Keratinocyte (primary cell): ENCODE measurements at regions not wholly inside any gene's neighbourhood (a gene's known extent, or its start where the extent isn't known, plus 50 kb on each side); places are given as distances from the start of the nearest gene placed in this dataset.

Source experiments
- DNase-seq: peaks from one replicate; pipeline ENCODE4 v3.0.0-alpha.2; 2011; ENCODE audit warnings: low read depth, missing footprints, low spot score
- FAIRE-seq: peaks from 2 replicates; lab custom pipeline; 2011; peaks lifted over from hg19 to GRCh38; lab: Jason Lieb, UNC
- H2AFZ ChIP-seq: 2 replicates; pipeline ENCODE4 v1.6.0; 2012; ENCODE audit warnings: low read length, control low read depth, inconsistent platforms; ENCODE audit not compliant: control insufficient read depth
- H3K27ac ChIP-seq: 2 replicates; pipeline ENCODE4 v1.5.1; 2011; ENCODE audit warnings: low read length; ENCODE audit not compliant: control insufficient read depth, insufficient read depth
- H3K27me3 ChIP-seq: 3 replicates; pipeline ENCODE4 v1.6.0; 2011; ENCODE audit warnings: low read length; ENCODE audit not compliant: control insufficient read depth, insufficient read depth; ENCODE audit errors: extremely low read depth
- H3K36me3 ChIP-seq, 2 experiments: 2 replicates in 1 of 2; 3 replicates in 1 of 2; pipeline ENCODE4 v1.5.1; 2011; ENCODE audit warnings: low read length in 2 of 2, mild to moderate bottlenecking in 1 of 2; ENCODE audit not compliant: control insufficient read depth in 2 of 2, insufficient read depth in 2 of 2; ENCODE audit errors: extremely low read depth in 1 of 2
- H3K4me1 ChIP-seq: 3 replicates; pipeline ENCODE4 v1.5.1; 2011; ENCODE audit warnings: low read length; ENCODE audit not compliant: control insufficient read depth, insufficient read depth; ENCODE audit errors: extremely low read depth
- H3K4me2 ChIP-seq: 3 replicates; pipeline ENCODE4 v1.6.0; 2011; ENCODE audit warnings: low read depth, low read length; ENCODE audit not compliant: control insufficient read depth, insufficient read depth; ENCODE audit errors: extremely low read depth
- H3K4me3 ChIP-seq, 3 experiments: fragments of 200-600 bp in 1 of 3; sonication (generic) in 1 of 3; 2 replicates in 2 of 3; 3 replicates in 1 of 3; pipeline ENCODE4 v1.5.1; 2011 to 2016; ENCODE audit warnings: low read length in 3 of 3, mild to moderate bottlenecking in 3 of 3, control low read depth in 2 of 3, inconsistent platforms in 1 of 3, low read depth in 1 of 3, mixed read lengths in 1 of 3, mixed run types in 1 of 3, moderate library complexity in 1 of 3; ENCODE audit not compliant: control insufficient read depth in 2 of 3, insufficient read depth in 2 of 3; ENCODE audit errors: extremely low read depth in 1 of 3
- H3K79me2 ChIP-seq: 2 replicates; pipeline ENCODE4 v1.6.0; 2012; ENCODE audit warnings: low read length; ENCODE audit not compliant: control insufficient read depth, insufficient read depth
- H3K9ac ChIP-seq: 3 replicates; pipeline ENCODE4 v1.6.0; 2011; ENCODE audit warnings: low read length; ENCODE audit not compliant: control insufficient read depth, insufficient read depth; ENCODE audit errors: extremely low read depth
- H3K9me1 ChIP-seq: 3 replicates; pipeline ENCODE4 v1.6.0; 2011; ENCODE audit warnings: low read length; ENCODE audit not compliant: control insufficient read depth, insufficient read depth; ENCODE audit errors: extremely low read depth
- H3K9me3 ChIP-seq: 2 replicates; pipeline ENCODE4 v1.5.1; 2012; ENCODE audit warnings: low read depth, low read length; ENCODE audit not compliant: control insufficient read depth
- H4K20me1 ChIP-seq: 3 replicates; pipeline ENCODE4 v1.6.0; 2011; ENCODE audit warnings: low read length; ENCODE audit not compliant: control insufficient read depth, insufficient read depth; ENCODE audit errors: extremely low read depth
- EZH2 ChIP-seq: IDR thresholded peaks from one replicate; pipeline ENCODE4 v1.6.1; 2012; ENCODE audit warnings: inconsistent platforms, mild to moderate bottlenecking, low read length, moderate library complexity
- dilution Hi-C: fragments of 300-500 bp; cut with MboI; formaldehyde crosslinking; loops from one replicate; pipeline ENCODE4 v1.7.0; 2020; ENCODE audit warnings: low sequenced_read_pairs; ENCODE audit not compliant: extremely low pct_ligation_motif_present
- TF ChIP-seq, protein P1 (sequence below), 3 experiments: IDR thresholded peaks in 1 of 3; conservative IDR thresholded peaks in 1 of 3; optimal IDR thresholded peaks in 1 of 3; 2 replicates in 2 of 3; 3 replicates in 1 of 3; pipeline versions ENCODE3 to v1.5.1; 2011; ENCODE audit warnings: low read length in 3 of 3, mild to moderate bottlenecking in 3 of 3, moderate library complexity in 2 of 3, control low read depth in 1 of 3, inconsistent platforms in 1 of 3; ENCODE audit not compliant: insufficient read depth in 2 of 3; ENCODE audit errors: extremely low read depth in 1 of 3

DNA sequence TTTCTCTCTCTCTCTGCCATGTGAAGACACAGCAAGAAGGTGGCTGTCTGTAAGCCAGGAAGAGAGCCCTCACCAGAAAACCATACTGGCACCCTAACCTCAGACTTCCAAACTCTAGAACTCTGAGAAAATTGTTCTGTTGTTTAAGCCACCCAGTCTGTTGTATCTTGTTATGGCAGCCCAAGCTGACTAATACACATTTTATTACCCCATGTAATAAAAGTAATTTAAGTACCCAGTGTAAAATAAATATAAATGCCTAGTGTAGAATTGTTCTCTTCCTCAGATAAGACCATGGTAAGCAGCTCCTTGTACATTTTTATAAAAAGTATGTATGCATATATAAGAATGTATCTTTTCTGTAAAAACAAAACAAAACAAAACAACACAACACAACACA lies 119.7 kb downstream of the DTL start:
- H3K9ac ChIP-seq, result no peak overlapping the region
- no peak overlapping the region for H3K4me2 ChIP-seq
- TF ChIP-seq, protein P1, sequence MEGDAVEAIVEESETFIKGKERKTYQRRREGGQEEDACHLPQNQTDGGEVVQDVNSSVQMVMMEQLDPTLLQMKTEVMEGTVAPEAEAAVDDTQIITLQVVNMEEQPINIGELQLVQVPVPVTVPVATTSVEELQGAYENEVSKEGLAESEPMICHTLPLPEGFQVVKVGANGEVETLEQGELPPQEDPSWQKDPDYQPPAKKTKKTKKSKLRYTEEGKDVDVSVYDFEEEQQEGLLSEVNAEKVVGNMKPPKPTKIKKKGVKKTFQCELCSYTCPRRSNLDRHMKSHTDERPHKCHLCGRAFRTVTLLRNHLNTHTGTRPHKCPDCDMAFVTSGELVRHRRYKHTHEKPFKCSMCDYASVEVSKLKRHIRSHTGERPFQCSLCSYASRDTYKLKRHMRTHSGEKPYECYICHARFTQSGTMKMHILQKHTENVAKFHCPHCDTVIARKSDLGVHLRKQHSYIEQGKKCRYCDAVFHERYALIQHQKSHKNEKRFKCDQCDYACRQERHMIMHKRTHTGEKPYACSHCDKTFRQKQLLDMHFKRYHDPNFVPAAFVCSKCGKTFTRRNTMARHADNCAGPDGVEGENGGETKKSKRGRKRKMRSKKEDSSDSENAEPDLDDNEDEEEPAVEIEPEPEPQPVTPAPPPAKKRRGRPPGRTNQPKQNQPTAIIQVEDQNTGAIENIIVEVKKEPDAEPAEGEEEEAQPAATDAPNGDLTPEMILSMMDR (optimal IDR thresholded peaks at IDR 0.05 in 1 of 3, IDR thresholded peaks at IDR 0.05 in 1 of 3, conservative IDR thresholded peaks at IDR 0.05 in 1 of 3; ENCODE audit: extremely low read depth in 1 of 3, insufficient read depth in 2 of 3, low read length in 3 of 3), result no peak
- no peak for TF ChIP-seq EZH2
- no peaks in the 10 kb centered on the region for H3K79me2 ChIP-seq
- H3K4me1 ChIP-seq, result peaks cover 5% of the 10 kb centered on the region
- FAIRE-seq, result no peak
- H3K27ac ChIP-seq, result no peak overlapping the region
- H3K27me3 ChIP-seq, result no peaks in the 10 kb centered on the region
- no peaks in the 10 kb centered on the region for H4K20me1 ChIP-seq
- H3K4me3 ChIP-seq, result no peak overlapping the region
- no peaks in the 10 kb centered on the region for H3K36me3 ChIP-seq
- DNase-seq, result no peak
- no peaks in the 10 kb centered on the region for H3K9me3 ChIP-seq
- H3K9me1 ChIP-seq, result no peaks in the 10 kb centered on the region
- no peak overlapping the region for H2AFZ ChIP-seq
- dilution Hi-C loops, result no loop called here

DNA sequence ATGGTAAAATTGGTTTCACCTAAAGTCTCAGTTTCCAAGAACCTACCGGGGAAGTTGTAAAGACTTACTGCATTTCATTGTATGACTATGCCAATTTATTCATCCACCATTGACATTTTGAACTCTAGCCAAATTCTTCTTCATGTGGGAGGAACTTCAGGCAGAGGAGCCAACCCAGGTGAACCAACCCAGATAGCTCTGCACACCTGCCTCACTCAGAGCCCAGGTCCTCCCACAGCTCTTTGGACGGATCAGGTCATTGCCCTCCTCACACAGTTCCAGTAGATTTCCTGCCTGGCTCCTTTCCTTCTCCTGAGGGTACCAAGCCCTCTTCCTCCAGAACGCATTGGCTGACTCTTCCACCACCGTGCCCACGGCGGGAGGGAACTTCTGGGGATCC lies 121.7 kb downstream of the DTL start:
- peaks cover 16% of the 10 kb centered on the region for H3K4me1 ChIP-seq
- H3K9me3 ChIP-seq, result no peaks in the 10 kb centered on the region
- no peaks in the 10 kb centered on the region for H3K27me3 ChIP-seq
- H3K4me2 ChIP-seq, result peak overlapping the region; percentile 1
- no peaks in the 10 kb centered on the region for H3K79me2 ChIP-seq
- H3K9ac ChIP-seq, result no peak overlapping the region
- H3K9me1 ChIP-seq, result no peaks in the 10 kb centered on the region
- no peaks in the 10 kb centered on the region for H3K36me3 ChIP-seq
- H4K20me1 ChIP-seq, result no peaks in the 10 kb centered on the region
- H3K27ac ChIP-seq, result no peak overlapping the region
- TF ChIP-seq EZH2, result no peak
- dilution Hi-C loops, result no loop called here
- FAIRE-seq (peak; percentile 84), DNase-seq (peak; percentile 25)
- H3K4me3 ChIP-seq, result no peak overlapping the region
- no peak overlapping the region for H2AFZ ChIP-seq
